Small intestine (tissue), 7 donors: ENCODE measurements at regions not wholly inside any gene's neighbourhood (a gene's known extent, or its start where the extent isn't known, plus 50 kb on each side); places are given as distances from the start of the nearest gene placed in this dataset.

Source experiments
- DNase-seq, 2 donors: peaks; one replicate each; pipeline versions ENCODE4 v3.0.0 to v3.0.0-alpha.2; 2013
- FAIRE-seq: peaks from 2 replicates; lab custom pipeline; 2012; peaks lifted over from hg19 to GRCh38; lab: Jason Lieb, UNC
- H3K27ac ChIP-seq, 3 donors: one replicate each; pipeline ENCODE4 v1.5.1; 2013; ENCODE audit warnings: low read length in 2 of 3, mild to moderate bottlenecking in 2 of 3, control low read depth in 1 of 3, inconsistent platforms in 1 of 3, low read depth in 1 of 3, moderate library complexity in 1 of 3
- H3K27me3 ChIP-seq, 3 donors: one replicate each; pipeline ENCODE4 v1.6.1; 2013; ENCODE audit warnings: low read length in 3 of 3, inconsistent platforms in 1 of 3; ENCODE audit not compliant: control insufficient read depth in 3 of 3, insufficient read depth in 3 of 3
- H3K36me3 ChIP-seq, 3 donors: one replicate each; pipeline ENCODE4 v1.6.1; 2013; ENCODE audit warnings: low read length in 3 of 3, inconsistent platforms in 1 of 3, low read depth in 1 of 3, mild to moderate bottlenecking in 1 of 3, moderate library complexity in 1 of 3; ENCODE audit not compliant: control insufficient read depth in 3 of 3, insufficient read depth in 2 of 3
- H3K4me1 ChIP-seq, 3 donors: one replicate each; pipeline ENCODE4 v1.6.1; 2013; ENCODE audit warnings: low read length in 2 of 3, inconsistent platforms in 1 of 3, low read depth in 1 of 3, mild to moderate bottlenecking in 1 of 3, moderate library complexity in 1 of 3; ENCODE audit not compliant: control insufficient read depth in 3 of 3, insufficient read depth in 2 of 3
- H3K4me3 ChIP-seq, 3 donors: one replicate each; pipeline ENCODE4 v1.5.1; 2013; ENCODE audit warnings: low read length in 3 of 3, control low read depth in 1 of 3, inconsistent platforms in 1 of 3, low read depth in 1 of 3, mild to moderate bottlenecking in 1 of 3, moderate library complexity in 1 of 3
- H3K9me3 ChIP-seq, 2 donors: one replicate each; pipeline ENCODE4 v1.6.1; 2013; ENCODE audit warnings: low read depth in 1 of 2, low read length in 1 of 2; ENCODE audit not compliant: control insufficient read depth in 2 of 2, insufficient read depth in 1 of 2
- WGBS, 3 donors: extraction: QIAGEN DNeasy Blood & Tissue Kit; methylation state at CpG; one replicate each; pipeline ENCODE4 v1.1.7; 2013; 5-methylcytosine and 5-hydroxymethylcytosine counted together
- donor health status: healthy with polysubstance abuse.
- donor health status: control.
- donor health status: control.
- donor health status: Bipolar disorder and iron deficiency.
- donor health status: healthy.

- Histone ChIP-seq H3K4me1 (peaks cover 0 to 12% (median 0%) of the 10 kb centered on the region in 3 donors), H3K27me3 (peaks cover 0 to 3% (median 0%) of the 10 kb centered on the region in 3 donors), H3K27ac (no peak overlapping the region), H3K9me3 (no peaks in the 10 kb centered on the region), H3K4me3 (no peak overlapping the region), H3K36me3 (no peaks in the 10 kb centered on the region)
- WGBS, 3 donors, result 44 to 95% (median 94%) methylated on average over 1 of the region's 1 CpG
- no peak for FAIRE-seq
- no peak for DNase-seq
Measured at GRCh38 chr14:65192686-65193085, 90.4 kb upstream of the MAX start.

GRCh38 chr14:65193916-65194590 is 91.7 kb upstream of the MAX start:
- no peak for FAIRE-seq
- peaks cover 0 to 17% (median 0%) of the 10 kb centered on the region in 3 donors for H3K4me1 ChIP-seq

GRCh38 chr14:65195042-65195719 is 92.9 kb upstream of the MAX start:
- Histone ChIP-seq H3K36me3 (no peaks in the 10 kb centered on the region), H3K4me3 (no peak overlapping the region), H3K4me1 (peaks cover 0 to 17% (median 0%) of the 10 kb centered on the region in 3 donors), H3K27me3 (peaks cover 0 to 3% (median 0%) of the 10 kb centered on the region in 3 donors), H3K9me3 (no peaks in the 10 kb centered on the region), H3K27ac (no peak overlapping the region)
- FAIRE-seq, result no peak
- DNase-seq, result no peak
- 86 to 95% (median 87%) methylated on average over 9 of the region's 9 CpGs for WGBS, 3 donors

More at GRCh38 chr14:65193916-65194590, 91.7 kb upstream of the MAX start:
- H3K27ac ChIP-seq, result peak overlapping the region in 1 of 3 donors; percentile 44
- H3K4me3 ChIP-seq, result no peak overlapping the region
- H3K9me3 ChIP-seq, result no peaks in the 10 kb centered on the region
- 47 to 76% (median 61%) methylated on average over 3 of the region's 3 CpGs for WGBS, 3 donors
- DNase-seq, result peak; percentile 8 to 63
- peaks cover 0 to 3% (median 0%) of the 10 kb centered on the region in 3 donors for H3K27me3 ChIP-seq
- no peaks in the 10 kb centered on the region for H3K36me3 ChIP-seq

GRCh38 chr14:65198346-65198745 is 96.0 kb upstream of the MAX start:
- H3K27me3 ChIP-seq, result no peaks in the 10 kb centered on the region
- FAIRE-seq (no peak), DNase-seq (peak; percentile 29 to 62)
- no peak overlapping the region for H3K4me3 ChIP-seq
- H3K9me3 ChIP-seq, result peaks cover 0 to 5% of the 10 kb centered on the region in 2 donors
- peaks cover 0 to 22% (median 0%) of the 10 kb centered on the region in 3 donors for H3K4me1 ChIP-seq
- 33 to 67% (median 60%) methylated on average over 1 of the region's 1 CpG for WGBS, 3 donors
- H3K36me3 ChIP-seq, result no peaks in the 10 kb centered on the region
- no peak overlapping the region for H3K27ac ChIP-seq

- no peak for FAIRE-seq
- no peak for DNase-seq
- Histone ChIP-seq H3K36me3 (no peaks in the 10 kb centered on the region), H3K4me1 (peaks cover 0 to 23% (median 0%) of the 10 kb centered on the region in 3 donors), H3K9me3 (peaks cover 0 to 5% of the 10 kb centered on the region in 2 donors), H3K27ac (no peak overlapping the region), H3K27me3 (no peaks in the 10 kb centered on the region), H3K4me3 (no peak overlapping the region)
- WGBS, 3 donors, result 29 to 48% (median 46%) methylated on average over 1 of the region's 1 CpG
Measured at GRCh38 chr14:65200454-65200853, 98.1 kb upstream of the MAX start.

- FAIRE-seq (no peak), DNase-seq (no peak)
- 77 to 89% (median 81%) methylated on average over 5 of the region's 5 CpGs for WGBS, 3 donors
- H3K4me3 ChIP-seq, result no peak overlapping the region
- H3K27me3 ChIP-seq, result no peaks in the 10 kb centered on the region
- peaks cover 0 to 5% of the 10 kb centered on the region in 2 donors for H3K9me3 ChIP-seq
- H3K4me1 ChIP-seq, result peaks cover 0 to 30% (median 0%) of the 10 kb centered on the region in 3 donors
- no peak overlapping the region for H3K27ac ChIP-seq
- no peaks in the 10 kb centered on the region for H3K36me3 ChIP-seq
Measured at GRCh38 chr14:65203574-65203973, 101.3 kb upstream of the MAX start.

GRCh38 chr14:65204056-65204455 is 101.7 kb upstream of the MAX start:
- Histone ChIP-seq H3K4me1 (peaks cover 0 to 30% (median 0%) of the 10 kb centered on the region in 3 donors), H3K27ac (no peak overlapping the region), H3K4me3 (no peak overlapping the region), H3K9me3 (peaks cover 0 to 5% of the 10 kb centered on the region in 2 donors), H3K27me3 (no peaks in the 10 kb centered on the region), H3K36me3 (no peaks in the 10 kb centered on the region)
- WGBS, 3 donors, result 93 to 96% (median 94%) methylated on average over 5 of the region's 5 CpGs
- FAIRE-seq (no peak), DNase-seq (no peak)

GRCh38 chr14:65206078-65206447 is 103.7 kb upstream of the MAX start:
- Histone ChIP-seq H3K27me3 (no peaks in the 10 kb centered on the region), H3K27ac (no peak overlapping the region), H3K36me3 (no peaks in the 10 kb centered on the region), H3K9me3 (peaks cover 0 to 5% of the 10 kb centered on the region in 2 donors), H3K4me1 (peaks cover 0 to 27% (median 0%) of the 10 kb centered on the region in 3 donors), H3K4me3 (no peak overlapping the region)
- no peak for FAIRE-seq
- DNase-seq, result no peak
- WGBS, 3 donors, result 60 to 83% (median 74%) methylated on average over 7 of the region's 7 CpGs
